ENCODE measurements at regions not wholly inside any gene's neighbourhood (a gene's known extent, or its start where the extent isn't known, plus 50 kb on each side); places are given as distances from the start of the nearest gene placed in this dataset.

- DNase-seq = no peak
Observed at GRCh38 chr6:78398292-78398691, 469.1 kb upstream of the IRAK1BP1 start.

GRCh38 chr6:78400076-78400475 is 467.3 kb upstream of the IRAK1BP1 start:
- DNase-seq = no peak

DNA sequence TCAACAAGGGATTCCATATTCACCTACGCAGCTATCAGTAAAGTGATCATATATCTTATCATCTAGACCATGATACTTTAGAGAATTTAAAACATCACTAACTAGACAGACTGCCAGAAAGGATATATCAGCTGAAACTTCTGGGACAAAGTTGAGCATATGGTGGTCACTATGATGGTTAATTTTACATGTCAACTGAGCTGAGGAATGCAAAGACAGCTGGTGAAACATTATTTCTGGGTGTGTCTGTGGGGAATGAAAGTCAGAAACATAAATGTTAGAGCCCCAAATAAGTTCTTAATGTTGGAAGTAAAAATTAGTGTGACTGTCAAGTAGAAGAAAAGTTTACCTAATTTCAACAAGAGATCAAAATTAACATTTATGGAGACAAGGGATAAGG is 440.0 kb upstream of the IRAK1BP1 start:
- no peak for DNase-seq

DNA sequence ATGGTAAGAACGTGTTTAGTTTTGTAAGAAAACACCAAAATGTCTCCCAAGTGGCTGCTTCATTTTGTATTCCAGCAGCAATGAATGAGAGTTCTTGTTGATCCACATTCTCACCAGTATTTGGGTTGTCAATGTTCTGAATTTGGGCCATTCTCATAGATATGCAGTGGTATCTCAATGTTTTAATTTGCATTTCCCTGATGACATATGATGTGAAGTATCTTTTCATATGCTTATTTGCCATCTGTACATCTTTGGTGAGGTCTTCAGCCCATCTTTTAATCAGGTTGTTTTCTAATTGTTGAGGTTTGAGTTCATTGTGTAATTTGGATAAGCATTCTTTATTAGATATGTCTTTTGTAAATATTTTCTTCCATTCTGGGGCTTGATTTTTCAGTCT is 436.8 kb upstream of the IRAK1BP1 start:
- no peak for DNase-seq

GRCh38 chr6:78435671-78436070 is 431.7 kb upstream of the IRAK1BP1 start:
- no peak for DNase-seq

DNA sequence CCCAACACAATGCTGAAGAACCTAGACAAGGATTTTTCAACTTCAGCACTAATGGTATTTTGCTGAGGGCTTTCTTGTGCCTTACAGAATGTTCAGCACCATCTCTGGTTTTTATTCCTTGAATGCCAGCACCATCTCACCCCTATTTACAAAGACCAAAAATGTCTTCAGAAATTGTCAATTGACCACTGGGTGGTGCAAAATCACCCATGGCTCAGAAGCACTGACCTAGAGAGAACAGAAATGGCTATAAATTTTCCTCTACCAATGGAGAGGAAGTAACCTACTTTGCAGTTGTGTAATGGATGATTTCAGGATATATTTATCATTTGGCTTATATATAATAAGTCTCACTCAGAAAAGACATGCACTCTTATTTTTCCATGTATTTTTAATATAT is 431.0 kb upstream of the IRAK1BP1 start:
- DNase-seq = no peak

- no peak for DNase-seq
Observed at GRCh38 chr6:78438135-78438534, 429.2 kb upstream of the IRAK1BP1 start.

DNA sequence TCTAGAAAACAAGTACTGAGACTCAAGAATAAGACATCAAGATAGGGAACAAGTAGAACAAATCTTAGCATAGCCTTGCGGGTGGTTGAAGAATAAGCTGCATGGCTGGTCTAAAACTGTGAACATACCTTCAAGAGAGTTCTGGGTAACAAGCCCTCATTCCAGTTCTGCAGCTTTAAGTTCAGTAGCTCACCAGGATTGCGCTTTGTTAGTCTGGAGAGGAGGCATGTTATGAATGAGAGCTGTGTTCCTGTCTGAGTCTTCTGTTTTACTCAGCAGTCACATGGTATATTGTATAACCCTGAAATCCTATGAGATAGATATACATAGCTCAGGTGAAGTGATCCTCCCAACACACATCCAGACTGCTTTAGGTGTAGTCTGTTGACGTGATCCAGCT is 406.6 kb upstream of the IRAK1BP1 start:
- DNase-seq = no peak

GRCh38 chr6:78462728-78463127 is 404.6 kb upstream of the IRAK1BP1 start:
- DNase-seq = no peak

DNA sequence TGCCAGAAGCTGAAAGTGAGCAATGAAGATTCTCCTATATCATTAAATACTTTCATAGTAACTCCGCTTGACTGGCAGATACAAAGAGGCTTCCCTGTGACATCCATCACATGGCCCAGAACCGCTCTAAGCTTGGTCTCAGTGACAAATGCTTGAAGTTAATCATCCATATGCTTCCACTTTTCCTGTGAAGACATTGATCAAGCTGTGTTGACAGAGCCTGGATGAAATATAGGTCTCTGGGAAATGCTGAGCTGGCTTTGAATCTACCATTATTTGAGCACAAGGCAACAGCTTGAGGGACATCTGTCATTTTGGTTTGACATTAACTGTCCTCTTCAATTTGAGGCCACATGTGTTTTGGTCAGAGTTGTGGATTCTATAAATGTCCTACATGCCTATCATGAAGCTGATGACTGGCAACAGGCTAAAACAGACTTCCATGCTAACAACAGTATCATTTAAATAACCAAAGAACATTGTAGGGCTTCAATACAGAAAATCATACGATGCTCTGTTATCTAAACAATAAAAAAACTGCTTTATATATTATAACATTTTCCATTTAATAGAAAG is 402.2 kb upstream of the IRAK1BP1 start:
- DNase-seq = no peak

DNA sequence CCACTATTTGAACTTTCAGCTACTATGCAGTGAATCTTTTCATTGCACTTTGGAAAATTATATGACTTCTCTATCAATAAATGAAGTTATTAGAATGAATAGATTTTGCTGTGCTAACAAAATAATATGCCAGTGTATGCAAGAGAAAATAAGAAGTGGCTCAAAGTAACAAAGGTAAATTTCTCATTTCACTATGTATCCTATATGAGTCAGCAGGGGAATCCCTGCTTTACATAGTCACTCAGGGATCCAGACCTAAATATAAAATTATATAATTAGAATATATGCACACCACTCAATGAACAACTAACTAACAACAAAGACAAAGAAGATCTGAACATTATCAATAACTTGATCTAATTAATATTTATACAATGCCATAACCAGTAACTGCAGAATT is 390.8 kb upstream of the IRAK1BP1 start:
- no peak for DNase-seq

GRCh38 chr6:78482801-78483552 is 384.4 kb upstream of the IRAK1BP1 start:
- no peak for DNase-seq

DNA sequence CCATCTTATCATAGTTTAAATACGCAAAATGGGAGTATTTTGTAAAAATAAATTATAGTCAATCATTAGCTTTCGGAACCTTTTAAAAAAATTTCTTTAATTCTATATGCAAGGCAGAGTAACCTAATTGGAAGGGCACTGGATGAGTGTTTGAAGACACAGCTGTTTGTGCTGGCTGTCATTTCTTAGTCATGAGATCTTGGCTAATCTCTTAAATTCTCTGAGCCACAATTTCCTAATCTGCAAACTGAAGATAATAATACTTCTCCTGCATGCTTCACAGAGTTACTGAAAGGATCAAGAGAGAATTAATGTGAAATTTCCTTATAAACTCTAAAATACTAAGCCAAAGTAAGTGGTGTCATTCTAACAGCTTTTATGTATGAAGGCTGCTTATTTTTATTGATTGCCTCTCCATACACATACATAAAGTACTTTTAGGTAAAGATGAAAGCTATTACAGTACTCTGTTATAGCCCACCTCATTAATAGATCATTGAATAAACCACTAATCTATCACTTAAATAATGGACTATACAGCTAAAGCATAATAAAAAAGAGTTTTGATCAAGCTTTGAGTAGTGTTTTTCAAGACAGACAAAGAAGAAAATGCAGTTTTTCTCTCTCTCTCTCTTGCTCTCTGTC is 383.7 kb upstream of the IRAK1BP1 start:
- DNase-seq = no peak

GRCh38 chr6:78484198-78485064 is 382.9 kb upstream of the IRAK1BP1 start:
- DNase-seq = no peak

GRCh38 chr6:78487401-78487800 is 379.9 kb upstream of the IRAK1BP1 start:
- DNase-seq = no peak

DNA sequence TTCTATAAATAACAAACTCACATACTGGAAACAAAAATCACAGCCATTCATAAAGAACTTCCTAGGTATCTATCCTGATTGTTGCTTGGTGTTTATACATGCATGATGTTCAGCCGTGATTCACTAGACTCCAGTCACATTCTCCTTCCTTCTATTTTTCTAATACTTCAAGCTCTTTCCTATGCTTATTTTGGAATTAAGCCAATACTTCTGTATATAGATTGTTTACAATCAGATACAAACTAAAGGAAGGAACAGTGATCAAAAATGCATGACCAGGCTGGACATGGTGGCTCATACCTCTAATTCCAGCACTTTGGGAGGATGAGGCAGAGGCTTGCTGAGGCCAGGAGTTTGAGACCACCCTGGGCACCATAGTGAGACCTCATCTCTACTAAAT is 377.5 kb upstream of the IRAK1BP1 start:
- DNase-seq = no peak

DNA sequence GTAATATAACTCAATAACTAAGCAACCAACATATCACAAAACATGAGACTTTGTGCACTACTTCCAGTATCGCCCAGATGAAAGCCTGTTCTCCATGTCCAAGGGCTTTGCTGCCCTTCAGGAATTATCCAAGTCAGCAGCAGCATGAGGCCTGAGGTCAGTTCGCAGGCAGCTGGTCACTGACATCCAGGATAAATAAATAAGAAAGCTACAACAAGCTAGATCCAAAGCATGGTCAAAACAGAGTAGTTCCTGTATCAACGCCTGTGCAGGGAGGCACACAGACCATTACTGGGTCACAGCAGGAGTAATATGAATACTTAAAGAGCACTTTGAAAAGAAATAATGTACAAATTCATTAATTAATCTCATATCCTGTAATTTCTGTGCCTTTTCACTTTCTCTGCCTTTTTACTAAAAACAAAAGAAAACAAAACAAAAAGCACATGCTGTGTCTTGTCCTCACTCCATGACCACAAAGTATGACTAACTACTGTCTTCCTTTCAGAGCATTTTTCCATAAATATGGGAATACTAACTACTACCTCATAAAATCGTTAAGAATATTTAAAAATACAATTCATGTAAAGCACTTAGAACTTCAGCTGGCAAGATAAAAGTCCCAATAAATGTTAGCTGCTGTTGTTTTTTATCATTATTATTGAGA is 374.9 kb upstream of the IRAK1BP1 start:
- DNase-seq = no peak

DNA sequence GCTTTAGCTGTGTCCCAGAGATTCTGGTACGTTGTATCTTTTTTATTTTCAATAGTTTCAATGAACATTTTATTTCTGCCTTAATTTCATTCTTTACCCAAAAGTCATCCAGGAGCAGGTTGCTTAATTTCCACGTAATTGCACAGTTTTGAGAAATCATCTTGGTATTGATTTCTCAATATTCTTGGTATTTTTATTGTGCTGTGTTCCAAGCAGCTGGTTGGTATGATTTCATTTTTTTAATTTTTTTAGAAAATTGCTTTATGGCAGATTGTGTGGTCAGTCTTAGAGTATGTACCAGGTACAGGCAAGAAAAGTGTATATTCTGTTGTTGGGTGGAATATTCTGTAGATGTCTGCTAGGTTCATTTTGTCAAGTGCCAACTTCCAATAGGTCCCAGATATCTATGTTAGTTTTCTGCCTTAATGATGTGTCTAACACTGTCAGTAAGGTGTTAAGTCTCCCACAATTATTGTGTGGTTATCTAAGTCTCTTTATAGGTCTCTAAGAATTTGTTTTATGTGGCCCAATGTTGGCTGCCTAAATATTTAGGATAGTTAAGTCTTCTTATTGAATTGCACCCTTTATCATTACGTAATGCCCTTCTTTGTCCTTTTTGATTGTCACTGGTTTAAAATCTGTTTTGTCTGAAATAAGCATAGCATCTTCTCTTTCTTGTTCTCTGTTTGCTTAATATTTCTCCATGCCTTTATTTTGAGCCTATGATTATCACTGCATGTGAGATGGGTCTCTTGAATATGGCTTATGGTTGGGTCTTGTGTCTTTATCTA is 366.9 kb upstream of the IRAK1BP1 start:
- DNase-seq = no peak

GRCh38 chr6:78502386-78502887 is 364.9 kb upstream of the IRAK1BP1 start:
- DNase-seq = no peak

DNA sequence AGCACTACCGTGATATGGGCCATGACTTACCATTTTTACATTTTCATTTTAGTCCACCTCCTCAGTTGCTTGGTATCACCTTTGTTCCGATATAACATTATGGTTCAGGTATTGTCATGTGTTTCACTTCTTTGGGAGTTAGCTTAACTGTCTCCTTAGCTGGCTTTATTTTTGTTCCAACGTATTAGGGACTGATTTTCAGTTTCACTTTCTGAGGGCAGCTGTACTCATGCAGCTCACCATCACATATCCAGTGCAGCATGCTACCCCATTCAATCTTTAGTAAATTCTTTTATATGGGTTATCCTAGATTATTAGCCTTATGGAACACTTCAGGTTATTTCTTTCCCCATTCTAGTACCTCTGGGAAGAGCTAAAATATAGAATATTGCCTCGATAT is 362.2 kb upstream of the IRAK1BP1 start:
- no peak for DNase-seq

- DNase-seq = no peak
Observed at GRCh38 chr6:78511009-78511408, 356.3 kb upstream of the IRAK1BP1 start.

GRCh38 chr6:78513856-78514255 is 353.5 kb upstream of the IRAK1BP1 start:
- DNase-seq = no peak
